IMR-90 (cell line): ENCODE measurements at regions not wholly inside any gene's neighbourhood (a gene's known extent, or its start where the extent isn't known, plus 50 kb on each side); places are given as distances from the start of the nearest gene placed in this dataset.

Experiments
- ATAC-seq: fragments of 200-7000 bp; cut with Tn5 transposase; 2 replicates; pipeline ENCODE4 v1.9.1; 2020; ENCODE audit warnings: low read depth, mild to moderate bottlenecking, moderate library complexity
- BruUV-seq: library from RNA; stranded (reverse); fragments of 400-500 nt; replicated peaks from 2 replicates; lab custom pipeline; 2021; lab: Mats Ljungman, UMichigan
- CTCF ChIA-PET: fragments of 300-600 bp; formaldehyde crosslinking; extraction: SDS; loops from one replicate; lab custom pipeline; 2021; ENCODE audit warnings: antibody characterized with exemption; lab: Yijun Ruan, JAX
- POLR2A ChIA-PET: fragments of 300-600 bp; sonication (Branson Sonifier 250); formaldehyde crosslinking; loops from one replicate; lab custom pipeline; 2022; ENCODE audit warnings: antibody characterized with exemption; ENCODE audit not compliant: unreplicated experiment; lab: Charles Lee
- DNase-seq: peaks from one replicate; pipeline ENCODE4 v3.0.0; 2013
- H2AFZ ChIP-seq: replicated peaks from 2 replicates; pipeline ENCODE3; 2013; ENCODE audit warnings: low read length, mild to moderate bottlenecking; ENCODE audit not compliant: poor library complexity
- H2AK5ac ChIP-seq: 2 replicates; pipeline ENCODE4 v1.6.1; 2013; ENCODE audit warnings: low read depth, low read length, inconsistent platforms
- H2AK9ac ChIP-seq: replicated peaks from 2 replicates; pipeline ENCODE3; 2013; ENCODE audit warnings: mild to moderate bottlenecking, low read depth, low read length, moderate library complexity; ENCODE audit not compliant: poor library complexity
- H2BK120ac ChIP-seq: 2 replicates; pipeline ENCODE4 v1.6.1; 2013; ENCODE audit warnings: low read depth, low read length, inconsistent platforms
- H2BK15ac ChIP-seq: 3 replicates; pipeline ENCODE4 v1.6.1; 2013; ENCODE audit warnings: low read depth, low read length, inconsistent platforms
- H2BK20ac ChIP-seq: 2 replicates; pipeline ENCODE4 v1.6.1; 2013; ENCODE audit warnings: low read depth, mild to moderate bottlenecking, inconsistent platforms, low read length, moderate library complexity
- H2BK5ac ChIP-seq: 2 replicates; pipeline ENCODE4 v1.6.1; 2013; ENCODE audit warnings: mild to moderate bottlenecking, low read depth, low read length, inconsistent platforms; ENCODE audit not compliant: poor library complexity, severe bottlenecking
- H3K14ac ChIP-seq: replicated peaks from 2 replicates; pipeline ENCODE4 v1.6.1; 2013; ENCODE audit warnings: low read depth, low read length, inconsistent platforms
- H3K18ac ChIP-seq: 2 replicates; pipeline ENCODE4 v1.6.1; 2013; ENCODE audit warnings: low read depth, low read length, control low read depth
- H3K23ac ChIP-seq: 2 replicates; pipeline ENCODE4 v1.6.1; 2013; ENCODE audit warnings: low read depth, low read length, inconsistent platforms
- H3K27ac ChIP-seq: 2 replicates; pipeline ENCODE4 v1.5.1; 2013; ENCODE audit warnings: mild to moderate bottlenecking, control low read depth, low read length; ENCODE audit not compliant: insufficient read depth
- H3K27me3 ChIP-seq: 2 replicates; pipeline ENCODE4 v1.6.1; 2013; ENCODE audit warnings: low read length; ENCODE audit not compliant: control insufficient read depth, insufficient read depth
- H3K36me3 ChIP-seq: 2 replicates; pipeline ENCODE4 v1.6.1; 2013; ENCODE audit warnings: low read length, mixed read lengths; ENCODE audit not compliant: control insufficient read depth, insufficient read depth
- H3K4ac ChIP-seq: 2 replicates; pipeline ENCODE4 v1.6.1; 2013; ENCODE audit warnings: low read depth, low read length, inconsistent platforms
- H3K4me1 ChIP-seq: 2 replicates; pipeline ENCODE4 v1.6.1; 2013; ENCODE audit warnings: low read length, mixed read lengths; ENCODE audit not compliant: control insufficient read depth, insufficient read depth
- H3K4me2 ChIP-seq: 2 replicates; pipeline ENCODE4 v1.6.1; 2013; ENCODE audit warnings: low read depth, mild to moderate bottlenecking, control low read depth, low read length, moderate library complexity
- H3K4me3 ChIP-seq: 2 replicates; pipeline ENCODE4 v1.5.1; 2013; ENCODE audit warnings: low read depth, mild to moderate bottlenecking, control low read depth, low read length, moderate library complexity; ENCODE audit not compliant: insufficient read depth
- H3K56ac ChIP-seq: 2 replicates; pipeline ENCODE4 v1.6.1; 2013; ENCODE audit warnings: low read length, inconsistent platforms; ENCODE audit not compliant: insufficient read depth; ENCODE audit errors: extremely low read depth
- H3K79me1 ChIP-seq, 2 experiments: 2 replicates each; pipeline ENCODE4 v1.6.1; 2013; ENCODE audit warnings: low read length in 2 of 2, inconsistent platforms in 1 of 2, low read depth in 1 of 2
- H3K9ac ChIP-seq: 2 replicates; pipeline ENCODE4 v1.6.1; 2013; ENCODE audit warnings: low read depth, low read length, control low read depth
- H3K9me1 ChIP-seq: 2 replicates; pipeline ENCODE4 v1.6.1; 2013; ENCODE audit warnings: low read length, inconsistent platforms; ENCODE audit not compliant: insufficient read depth
- H3K9me3 ChIP-seq: 2 replicates; pipeline ENCODE4 v1.6.1; 2013; ENCODE audit warnings: low read length; ENCODE audit not compliant: control insufficient read depth, insufficient read depth
- H4K20me1 ChIP-seq: 2 replicates; pipeline ENCODE4 v1.6.1; 2013; ENCODE audit warnings: low read length, inconsistent platforms; ENCODE audit not compliant: insufficient read depth
- H4K5ac ChIP-seq: 2 replicates; pipeline ENCODE4 v1.6.1; 2013; ENCODE audit warnings: mild to moderate bottlenecking, low read depth, low read length, control low read depth
- H4K8ac ChIP-seq, 2 experiments: 2 replicates each; pipeline ENCODE4 v1.6.1; 2013; ENCODE audit warnings: low read depth in 2 of 2, low read length in 2 of 2, control low read depth in 1 of 2, inconsistent platforms in 1 of 2
- H4K91ac ChIP-seq: 2 replicates; pipeline ENCODE4 v1.6.1; 2013; ENCODE audit warnings: low read depth, low read length, inconsistent platforms; ENCODE audit not compliant: insufficient read depth
- CEBPB ChIP-seq: IDR thresholded peaks from 2 replicates; pipeline ENCODE4 v1.6.1; 2012; ENCODE audit warnings: low read depth, low read length, improper control_type of control experiment
- MAZ ChIP-seq: IDR thresholded peaks from 2 replicates; pipeline ENCODE4 v1.6.1; 2012; ENCODE audit warnings: low read depth, mild to moderate bottlenecking, low read length, improper control_type of control experiment, moderate library complexity, borderline replicate concordance
- WGBS, 2 experiments: methylation state at CpG; one replicate each; pipeline versions ENCODE4 v1.1.5 to v1.1.7; 2013; ENCODE audit warnings: missing lambda C conversion rate in 2 of 2; ENCODE audit not compliant: insufficient read length in 1 of 2; ENCODE audit errors: extremely low coverage in 2 of 2; 5-methylcytosine and 5-hydroxymethylcytosine counted together
- dilution Hi-C: fragments of 300-500 bp; cut with HindIII; formaldehyde crosslinking; loops from one replicate; pipeline ENCODE4 v1.14.3; 2018; ENCODE audit warnings: low sequenced_read_pairs; ENCODE audit not compliant: unreplicated experiment
- in situ Hi-C: fragments of 300-500 bp; cut with MboI; formaldehyde crosslinking; loops from 3 replicates; pipeline ENCODE4 v1.14.3; 2019; ENCODE audit warnings: low sequenced_read_pairs, inconsistent platforms, mixed read lengths
- intact Hi-C: fragments of 100-400 bp; cut with micrococcal nuclease; formaldehyde crosslinking; loops from 2 replicates; pipeline ENCODE4 v1.10.0; 2022

DNA sequence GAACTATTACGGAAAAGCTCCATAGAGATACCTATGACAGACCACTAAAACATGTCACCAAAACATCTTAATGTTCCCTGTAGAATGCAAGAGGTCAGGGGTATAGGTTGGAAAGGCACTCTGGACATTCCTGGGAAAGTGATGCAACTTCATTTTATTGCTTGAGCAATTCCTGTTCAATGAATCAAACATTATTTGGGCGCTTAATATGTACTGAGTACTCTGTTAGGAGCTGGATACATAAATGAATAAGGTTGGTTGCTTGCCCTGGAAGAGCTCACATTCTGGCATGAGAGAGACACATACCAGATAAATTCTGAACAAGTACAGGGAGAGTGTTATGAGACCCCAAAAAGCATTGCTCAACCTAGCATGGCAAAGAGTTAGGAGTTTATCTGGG, 408.9 kb upstream of the DMAC1 start:
- no peak overlapping the region for H2BK120ac ChIP-seq
- H3K18ac ChIP-seq, result no peak overlapping the region
- no peak for DNase-seq
- H2BK15ac ChIP-seq, result no peak overlapping the region
- in situ Hi-C loops (no loop called here), intact Hi-C loops (no loop called here), dilution Hi-C loops (no loop called here)
- H3K56ac ChIP-seq, result no peak overlapping the region
- H2AK5ac ChIP-seq, result no peak overlapping the region
- TF ChIP-seq MAZ, result no peak
- TF ChIP-seq CEBPB, result 0 out of 2 replicates have a peak, but pooled peaks have one; percentile 7
- H2AK9ac ChIP-seq, result no peak overlapping the region
- no peak overlapping the region for H3K4me3 ChIP-seq
- ChIA-PET POLR2A (no interaction called here), CTCF (no interaction called here)
- no peak overlapping the region for H2BK5ac ChIP-seq
- WGBS, 2 experiments, result no CpG with 5 or more reads among the region's 2 CpGs
- H4K5ac ChIP-seq, result no peak overlapping the region
- no peak overlapping the region for H3K9ac ChIP-seq
- no peak overlapping the region for H4K8ac ChIP-seq
- H3K23ac ChIP-seq, result no peak overlapping the region
- no peak overlapping the region for H4K91ac ChIP-seq
- H3K9me3 ChIP-seq, result peaks cover 4% of the 10 kb centered on the region; the same call in 1 of the 2 replicates
- no peak overlapping the region for H3K4ac ChIP-seq
- H2BK20ac ChIP-seq, result no peak overlapping the region
- no peaks in the 10 kb centered on the region for H3K4me1 ChIP-seq
- no peak overlapping the region for H3K4me2 ChIP-seq
- no peak overlapping the region for H2AFZ ChIP-seq
- ATAC-seq, result no peak
- H4K20me1 ChIP-seq, result no peaks in the 10 kb centered on the region
- no peaks in the 10 kb centered on the region for H3K27me3 ChIP-seq
- BruUV-seq, result no TSS peak
- no peaks in the 10 kb centered on the region for H3K9me1 ChIP-seq
- no peak overlapping the region for H3K14ac ChIP-seq
- H3K79me1 ChIP-seq, result no peaks in the 10 kb centered on the region
- H3K36me3 ChIP-seq, result no peaks in the 10 kb centered on the region
- H3K27ac ChIP-seq, result no peak overlapping the region
